K562 (cell line): ENCODE measurements at regions not wholly inside any gene's neighbourhood (a gene's known extent, or its start where the extent isn't known, plus 50 kb on each side); places are given as distances from the start of the nearest gene placed in this dataset.

Experiments
- CHD2 ChIP-seq: IDR thresholded peaks from 2 replicates; pipeline ENCODE4 v1.6.1; 2011; ENCODE audit warnings: low read depth, low read length
- DPF2 ChIP-seq: fragments of 450-650 bp; IDR thresholded peaks from 2 replicates; pipeline ENCODE4 v1.6.1; 2016
- EP300 ChIP-seq: IDR thresholded peaks from 2 replicates; pipeline ENCODE4 v1.6.1; 2012; ENCODE audit warnings: low read length, improper control_type of control experiment
- HMGXB4 ChIP-seq: sonication (generic); formaldehyde crosslinking; IDR thresholded peaks from 2 replicates; pipeline ENCODE4 v1.8.1; 2023; ENCODE audit warnings: mild to moderate bottlenecking, missing genetic modification reagents
- NR3C1 ChIP-seq: sonication (generic); formaldehyde crosslinking; IDR thresholded peaks from 2 replicates; pipeline ENCODE4 v1.8.1; 2022; ENCODE audit warnings: missing genetic modification reagents
- SIRT6 ChIP-seq: IDR thresholded peaks from one replicate; pipeline ENCODE4 v1.6.1; 2012; ENCODE audit warnings: low read depth, mild to moderate bottlenecking, control low read depth, inconsistent platforms, low read length, moderate library complexity
- TCF7L2 ChIP-seq: fragments of 150-350 bp; IDR thresholded peaks from 2 replicates; pipeline ENCODE4 v1.6.1; 2016; ENCODE audit warnings: low read depth, mild to moderate bottlenecking, low read length, moderate library complexity
- YBX1 ChIP-seq: fragments of 450-650 bp; IDR thresholded peaks from 2 replicates; pipeline ENCODE4 v1.7.1; 2016; ENCODE audit warnings: mild to moderate bottlenecking
- TF ChIP-seq, protein P1 (sequence below), 3 experiments: IDR thresholded peaks in 2 of 3; conservative IDR thresholded peaks in 1 of 3; 2 replicates each; pipeline ENCODE4 v1.5.1; 2011 to 2012; ENCODE audit warnings: low read length in 3 of 3, mild to moderate bottlenecking in 3 of 3, control low read depth in 2 of 3, improper control_type of control experiment in 1 of 3, inconsistent platforms in 1 of 3, low read depth in 1 of 3, mixed read lengths in 1 of 3, moderate library complexity in 1 of 3; ENCODE audit not compliant: insufficient read depth in 2 of 3

DNA sequence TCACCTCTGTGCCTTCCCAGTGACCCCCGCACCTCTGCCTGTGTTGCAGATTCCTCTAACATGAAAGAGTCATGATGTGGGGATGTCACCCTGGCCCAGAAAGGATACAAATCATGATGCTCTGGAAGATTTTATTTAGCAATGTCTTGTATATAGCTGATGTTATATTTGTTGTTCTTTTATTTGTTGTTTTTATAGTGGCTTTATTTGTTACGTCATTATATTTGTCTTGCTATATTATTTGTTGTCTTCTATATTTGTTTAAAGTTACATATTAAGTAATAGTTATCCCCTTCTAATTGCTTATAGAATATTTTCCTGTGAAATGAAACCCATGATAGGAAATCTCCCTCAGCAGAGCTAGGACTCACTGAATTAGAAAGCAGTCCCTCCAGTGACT is 1149.2 kb downstream of the UQCRFS1 start:
- TF ChIP-seq, protein P1, sequence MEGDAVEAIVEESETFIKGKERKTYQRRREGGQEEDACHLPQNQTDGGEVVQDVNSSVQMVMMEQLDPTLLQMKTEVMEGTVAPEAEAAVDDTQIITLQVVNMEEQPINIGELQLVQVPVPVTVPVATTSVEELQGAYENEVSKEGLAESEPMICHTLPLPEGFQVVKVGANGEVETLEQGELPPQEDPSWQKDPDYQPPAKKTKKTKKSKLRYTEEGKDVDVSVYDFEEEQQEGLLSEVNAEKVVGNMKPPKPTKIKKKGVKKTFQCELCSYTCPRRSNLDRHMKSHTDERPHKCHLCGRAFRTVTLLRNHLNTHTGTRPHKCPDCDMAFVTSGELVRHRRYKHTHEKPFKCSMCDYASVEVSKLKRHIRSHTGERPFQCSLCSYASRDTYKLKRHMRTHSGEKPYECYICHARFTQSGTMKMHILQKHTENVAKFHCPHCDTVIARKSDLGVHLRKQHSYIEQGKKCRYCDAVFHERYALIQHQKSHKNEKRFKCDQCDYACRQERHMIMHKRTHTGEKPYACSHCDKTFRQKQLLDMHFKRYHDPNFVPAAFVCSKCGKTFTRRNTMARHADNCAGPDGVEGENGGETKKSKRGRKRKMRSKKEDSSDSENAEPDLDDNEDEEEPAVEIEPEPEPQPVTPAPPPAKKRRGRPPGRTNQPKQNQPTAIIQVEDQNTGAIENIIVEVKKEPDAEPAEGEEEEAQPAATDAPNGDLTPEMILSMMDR (IDR thresholded peaks at IDR 0.05 in 2 of 3, conservative IDR thresholded peaks at IDR 0.05 in 1 of 3; ENCODE audit: insufficient read depth in 2 of 3, low read depth in 1 of 3, low read length in 3 of 3): no peak
- TF ChIP-seq SIRT6 (no peak), EP300 (no peak), NR3C1 (CRISPR knock-in tag) (no peak), TCF7L2 (no peak), HMGXB4 (CRISPR knock-in tag) (no peak), YBX1 (no peak), DPF2 (no peak), CHD2 (no peak)
